Activated CD4-positive, alpha-beta memory T cell treated with anti-CD3 and anti-CD28 coated beads, Interleukin-2, amount 10 ng/mL, durations not matched to agents 7 days and 5 days (primary cell): ENCODE measurements at regions not wholly inside any gene's neighbourhood (a gene's known extent, or its start where the extent isn't known, plus 50 kb on each side); places are given as distances from the start of the nearest gene placed in this dataset.

Source experiments
- CTCF ChIA-PET: fragments of 350-600 bp; sonication (Branson Sonifier 250); formaldehyde crosslinking; loops from one replicate; lab custom pipeline; 2021; ENCODE audit warnings: antibody characterized with exemption, inconsistent platforms; lab: Charles Lee
- POLR2A ChIA-PET: fragments of 350-600 bp; sonication (Branson Sonifier 250); formaldehyde crosslinking; loops from one replicate; lab custom pipeline; 2021; ENCODE audit warnings: antibody characterized with exemption; lab: Charles Lee
- DNase-seq: peaks from one replicate; pipeline ENCODE4 v3.0.0-alpha.2; 2020
- H3K27ac Mint-ChIP-seq: one replicate; pipeline ENCODE4 v1.8.0; 2021; ENCODE audit warnings: mild to moderate bottlenecking, mixed read lengths
- H3K27me3 Mint-ChIP-seq: one replicate; pipeline ENCODE4 v1.8.0; 2021; ENCODE audit warnings: mixed read lengths
- H3K36me3 Mint-ChIP-seq: one replicate; pipeline ENCODE4 v1.8.0; 2021; ENCODE audit warnings: low read depth, mixed read lengths
- H3K4me1 Mint-ChIP-seq: one replicate; pipeline ENCODE4 v1.8.0; 2021; ENCODE audit warnings: mixed read lengths
- H3K4me3 Mint-ChIP-seq: one replicate; pipeline ENCODE4 v1.8.0; 2021; ENCODE audit warnings: mild to moderate bottlenecking, mixed read lengths
- H3K9me3 Mint-ChIP-seq: one replicate; pipeline ENCODE4 v1.8.0; 2021; ENCODE audit warnings: mixed read lengths

DNA sequence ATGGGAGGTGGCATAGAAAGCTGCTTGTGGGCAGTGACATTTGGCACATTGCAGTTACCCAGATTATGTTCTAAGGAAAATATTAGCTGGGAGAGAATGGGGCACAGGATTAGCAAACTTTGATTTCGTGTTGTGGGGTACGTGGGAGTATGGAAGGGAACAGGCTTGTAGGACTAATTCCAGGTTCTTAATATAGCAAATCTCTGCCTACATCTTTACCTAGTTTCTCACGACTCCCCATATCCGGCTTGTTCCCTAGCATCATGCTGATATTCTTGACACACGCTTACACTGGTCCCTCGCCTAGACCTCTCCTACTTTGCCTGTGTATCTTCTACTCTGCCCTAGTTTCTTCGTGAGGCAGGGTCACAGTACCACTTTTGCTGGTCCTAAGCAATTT, 293.9 kb upstream of the PLXNA2 start:
- CTCF ChIA-PET: no interaction called here
- no peak for DNase-seq
- Mint-ChIP-seq H3K9me3 (no peaks in the 10 kb centered on the region), H3K4me1 (no peaks in the 10 kb centered on the region), H3K27me3 (no peaks in the 10 kb centered on the region), H3K27ac (no peak overlapping the region), H3K4me3 (no peak overlapping the region), H3K36me3 (no peaks in the 10 kb centered on the region)
- POLR2A ChIA-PET: no interaction called here

DNA sequence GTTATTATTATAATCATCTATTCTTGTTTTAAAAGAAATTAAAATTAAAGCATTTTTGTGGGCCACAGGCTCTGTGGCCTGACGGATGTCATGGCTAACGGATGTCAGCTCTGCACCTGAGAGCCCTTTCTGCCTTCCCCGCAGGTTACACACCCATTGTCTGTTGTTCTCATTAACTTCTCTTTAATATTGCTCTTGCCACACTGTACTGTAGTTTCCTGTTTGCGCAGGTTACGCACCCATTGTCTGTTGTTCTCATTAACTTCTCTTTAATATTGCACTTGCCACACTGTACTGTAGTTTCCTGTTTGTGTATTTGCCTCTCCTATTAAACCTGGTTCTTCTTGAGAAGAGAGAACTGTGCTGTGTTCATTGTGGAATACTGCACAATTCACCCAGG, 294.4 kb upstream of the PLXNA2 start:
- Mint-ChIP-seq H3K27ac (no peak overlapping the region), H3K36me3 (no peaks in the 10 kb centered on the region), H3K9me3 (no peaks in the 10 kb centered on the region), H3K4me3 (no peak overlapping the region), H3K4me1 (no peaks in the 10 kb centered on the region), H3K27me3 (no peaks in the 10 kb centered on the region)
- ChIA-PET CTCF (no interaction called here), POLR2A (no interaction called here)
- no peak for DNase-seq

DNA sequence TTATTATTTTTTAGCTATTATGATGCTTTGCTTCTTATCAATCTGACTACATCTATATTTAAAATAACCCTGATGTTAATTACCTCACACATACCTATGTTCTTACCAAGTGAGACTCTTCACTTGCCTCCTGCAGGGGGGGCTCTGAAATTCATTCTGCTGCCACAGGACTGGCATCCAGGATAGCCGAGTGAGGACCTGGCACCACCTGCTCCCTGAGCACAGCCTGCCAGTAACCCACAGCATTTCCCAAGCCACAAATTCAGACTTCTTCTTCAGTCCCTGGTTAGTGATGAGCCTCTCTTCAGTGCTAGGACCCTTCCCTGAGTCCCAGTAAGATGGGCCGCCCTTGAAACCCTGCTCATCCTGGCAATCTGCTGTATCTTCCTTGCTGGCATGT, 296.5 kb upstream of the PLXNA2 start:
- Mint-ChIP-seq H3K27ac (no peak overlapping the region), H3K9me3 (no peaks in the 10 kb centered on the region), H3K36me3 (no peaks in the 10 kb centered on the region), H3K4me3 (no peak overlapping the region), H3K27me3 (no peaks in the 10 kb centered on the region), H3K4me1 (no peaks in the 10 kb centered on the region)
- POLR2A ChIA-PET: no interaction called here
- no peak for DNase-seq
- CTCF ChIA-PET: no interaction called here

DNA sequence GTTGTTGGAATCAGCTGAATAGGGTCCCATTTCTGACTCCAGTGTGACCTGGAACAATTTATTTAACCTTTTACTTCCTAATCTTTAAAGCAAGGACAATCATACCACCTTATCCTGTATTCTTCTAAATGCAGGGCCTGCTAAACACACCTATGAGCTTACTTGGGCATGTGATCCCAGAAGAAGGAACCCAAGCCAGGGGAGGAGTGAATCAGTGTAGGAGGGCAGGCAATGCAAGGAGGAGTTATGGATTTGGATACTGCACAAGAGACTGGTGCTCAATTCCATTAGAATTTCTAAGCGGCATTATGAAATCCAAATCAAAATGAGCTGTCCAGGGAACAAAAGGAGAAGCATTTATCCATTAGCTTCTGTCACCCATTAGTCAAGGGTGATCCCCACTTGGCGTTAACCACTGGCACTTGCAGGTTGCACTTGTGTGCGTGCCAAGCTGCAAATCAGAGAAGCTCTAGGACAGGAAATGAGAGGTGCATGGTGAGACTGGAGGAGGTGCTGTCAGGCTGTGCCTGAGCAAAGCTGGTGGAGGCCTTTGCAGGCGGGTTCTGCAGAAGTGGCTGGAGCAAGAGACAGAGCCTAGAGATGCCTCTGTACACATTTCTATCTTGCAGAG, 297.2 kb upstream of the PLXNA2 start:
- ChIA-PET POLR2A (no interaction called here), CTCF (no interaction called here)
- DNase-seq: no peak
- Mint-ChIP-seq H3K36me3 (no peaks in the 10 kb centered on the region), H3K4me1 (no peaks in the 10 kb centered on the region), H3K9me3 (no peaks in the 10 kb centered on the region), H3K4me3 (no peak overlapping the region), H3K27me3 (no peaks in the 10 kb centered on the region), H3K27ac (no peak overlapping the region)

DNA sequence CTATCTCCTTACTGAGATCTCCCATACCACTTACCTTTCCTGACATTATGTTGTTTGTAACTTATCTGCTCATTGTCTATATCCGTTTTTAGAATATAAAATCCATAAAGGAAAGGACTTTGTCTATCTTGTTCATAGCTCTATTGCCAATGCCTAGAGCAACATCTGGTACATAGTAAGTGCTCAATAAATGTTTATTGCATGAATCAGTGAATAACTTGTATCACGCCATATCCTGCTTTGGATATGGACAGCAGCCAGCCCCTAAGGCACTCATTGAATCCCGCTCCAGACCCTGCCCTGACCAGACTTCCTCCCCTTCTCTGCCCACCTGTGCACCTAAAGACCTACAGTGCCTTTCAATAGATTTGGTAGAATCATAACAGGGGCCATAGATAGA, 298.1 kb upstream of the PLXNA2 start:
- no peaks in the 10 kb centered on the region for H3K9me3 Mint-ChIP-seq
- no peaks in the 10 kb centered on the region for H3K27me3 Mint-ChIP-seq
- H3K36me3 Mint-ChIP-seq: no peaks in the 10 kb centered on the region
- no peak overlapping the region for H3K4me3 Mint-ChIP-seq
- POLR2A ChIA-PET: no interaction called here
- H3K27ac Mint-ChIP-seq: no peak overlapping the region
- CTCF ChIA-PET: no interaction called here
- no peaks in the 10 kb centered on the region for H3K4me1 Mint-ChIP-seq
- DNase-seq: no peak

DNA sequence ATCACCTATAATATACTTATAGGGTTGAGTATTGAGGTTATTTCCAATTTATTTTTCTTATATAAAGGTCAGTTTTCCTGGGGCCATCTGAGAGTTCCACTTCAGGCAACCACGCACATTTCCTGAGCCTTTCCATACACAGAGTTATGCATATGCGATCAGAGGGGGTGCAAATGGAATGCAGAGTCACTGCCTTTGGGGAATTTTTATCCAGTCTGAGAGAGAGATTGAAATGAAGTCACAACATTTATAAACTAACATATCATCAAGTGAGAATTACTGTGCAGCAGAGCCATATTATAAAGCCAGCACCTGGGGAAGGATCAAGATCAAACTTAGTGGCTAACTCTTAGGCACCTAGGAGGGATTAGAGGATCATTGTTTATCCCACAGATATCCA, 299.9 kb upstream of the PLXNA2 start:
- no peaks in the 10 kb centered on the region for H3K27me3 Mint-ChIP-seq
- H3K9me3 Mint-ChIP-seq: no peaks in the 10 kb centered on the region
- no peak overlapping the region for H3K27ac Mint-ChIP-seq
- no peaks in the 10 kb centered on the region for H3K36me3 Mint-ChIP-seq
- DNase-seq: no peak
- ChIA-PET POLR2A (no interaction called here), CTCF (no interaction called here)
- no peaks in the 10 kb centered on the region for H3K4me1 Mint-ChIP-seq
- no peak overlapping the region for H3K4me3 Mint-ChIP-seq

DNA sequence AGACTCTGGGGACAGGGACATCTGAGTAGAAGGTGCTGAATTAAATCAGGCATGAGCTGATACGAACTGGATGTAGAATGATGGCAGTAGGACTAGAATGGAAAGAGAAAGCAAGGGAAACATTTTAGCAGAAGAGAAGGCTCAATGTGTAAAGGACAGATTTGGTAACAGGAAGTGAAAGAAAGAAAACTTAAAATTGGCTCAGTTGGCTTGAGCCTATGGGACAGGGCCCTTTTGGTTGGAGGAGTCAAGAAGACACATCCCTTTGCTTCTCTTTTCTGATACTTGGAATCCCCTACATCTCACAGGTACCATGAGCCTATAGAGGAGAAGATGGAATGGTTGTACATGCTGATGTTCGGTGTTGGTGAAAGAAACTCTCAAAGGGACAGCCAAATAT, 300.6 kb upstream of the PLXNA2 start:
- no peaks in the 10 kb centered on the region for H3K27me3 Mint-ChIP-seq
- CTCF ChIA-PET: no interaction called here
- H3K36me3 Mint-ChIP-seq: no peaks in the 10 kb centered on the region
- H3K4me1 Mint-ChIP-seq: no peaks in the 10 kb centered on the region
- H3K9me3 Mint-ChIP-seq: no peaks in the 10 kb centered on the region
- DNase-seq: no peak
- POLR2A ChIA-PET: no interaction called here
- no peak overlapping the region for H3K27ac Mint-ChIP-seq
- no peak overlapping the region for H3K4me3 Mint-ChIP-seq

DNA sequence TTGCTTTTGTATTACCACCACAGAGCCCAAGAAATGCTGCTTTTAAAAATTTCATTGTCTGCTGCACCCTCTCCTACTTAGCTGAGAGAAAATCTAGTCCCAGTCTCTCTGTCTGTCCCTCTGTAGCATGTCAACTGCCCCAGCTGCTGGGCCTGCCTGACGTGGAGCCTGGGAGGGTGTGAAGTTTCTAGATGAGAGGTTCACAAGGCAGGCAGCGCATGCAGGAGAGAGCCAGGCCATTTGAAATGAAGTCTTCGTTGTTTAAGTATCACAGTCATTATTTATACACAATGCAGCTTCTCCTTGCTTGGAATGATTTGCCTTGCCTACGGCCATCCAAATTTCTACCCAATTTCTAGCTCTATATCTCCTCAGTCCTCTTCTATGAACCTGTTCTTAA, 306.8 kb upstream of the PLXNA2 start:
- DNase-seq: no peak
- H3K9me3 Mint-ChIP-seq: no peaks in the 10 kb centered on the region

DNA sequence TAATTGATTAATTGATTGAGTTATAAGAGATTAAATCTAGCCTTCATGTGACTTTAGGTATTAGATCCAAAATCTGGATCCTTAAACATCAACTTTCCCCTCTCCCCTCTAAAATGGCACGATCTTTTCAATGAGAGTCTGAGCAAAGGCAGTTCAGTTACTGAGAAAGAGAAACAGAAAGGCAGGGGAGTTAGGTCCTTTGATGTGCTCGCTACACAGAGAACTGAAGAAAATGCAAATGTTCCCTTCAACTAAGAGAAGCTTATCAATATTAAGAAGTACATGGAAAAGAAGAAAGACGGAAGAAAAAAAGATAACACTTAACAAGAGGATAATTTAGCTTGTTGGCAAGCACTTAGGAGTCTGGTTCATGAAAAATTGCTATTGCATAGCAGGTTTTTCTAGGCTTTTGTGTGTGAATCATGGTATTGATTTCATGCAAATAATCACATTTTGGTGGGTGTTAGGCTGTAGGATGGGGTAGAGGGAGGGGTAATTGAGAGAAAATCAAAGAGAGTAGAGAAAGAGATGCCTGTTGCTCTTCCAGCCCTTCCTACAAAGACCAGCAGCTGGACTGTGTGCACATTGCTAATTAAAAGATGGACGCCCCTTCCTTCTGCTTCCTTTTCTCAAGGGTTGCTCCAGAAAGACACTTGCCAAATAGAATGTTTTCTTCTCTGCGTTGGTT, 307.6 kb upstream of the PLXNA2 start:
- Mint-ChIP-seq H3K27me3 (no peaks in the 10 kb centered on the region), H3K27ac (no peak overlapping the region), H3K36me3 (no peaks in the 10 kb centered on the region), H3K4me1 (no peaks in the 10 kb centered on the region), H3K9me3 (no peaks in the 10 kb centered on the region), H3K4me3 (no peak overlapping the region)
- ChIA-PET CTCF (no interaction called here), POLR2A (no interaction called here)
- no peak for DNase-seq

More for the DNA sequence above, 306.8 kb upstream of the PLXNA2 start:
- POLR2A ChIA-PET: no interaction called here
- CTCF ChIA-PET: no interaction called here
- H3K27me3 Mint-ChIP-seq: no peaks in the 10 kb centered on the region
- no peaks in the 10 kb centered on the region for H3K36me3 Mint-ChIP-seq
- H3K4me1 Mint-ChIP-seq: no peaks in the 10 kb centered on the region
- H3K4me3 Mint-ChIP-seq: no peak overlapping the region
- no peak overlapping the region for H3K27ac Mint-ChIP-seq

DNA sequence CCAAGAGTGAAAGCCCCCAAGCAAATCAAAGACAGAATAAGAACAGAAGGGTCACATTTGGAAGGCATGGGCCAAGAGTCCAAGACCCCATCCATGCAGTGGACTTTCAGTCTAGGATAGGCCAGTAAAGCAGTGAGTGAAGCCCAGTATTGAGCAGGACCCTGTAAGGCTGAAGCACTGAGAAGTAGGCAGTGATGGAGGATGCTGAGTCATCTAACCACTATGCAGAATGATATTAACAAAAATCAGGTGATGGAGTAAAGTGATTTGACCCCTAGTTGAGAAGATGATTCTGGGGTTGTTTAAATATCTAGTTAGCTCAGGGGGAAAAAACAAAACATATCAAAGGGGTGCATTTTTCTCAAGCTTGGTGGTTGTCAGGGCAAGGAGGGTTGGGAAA, 308.7 kb upstream of the PLXNA2 start:
- DNase-seq: no peak
- POLR2A ChIA-PET: no interaction called here
- H3K9me3 Mint-ChIP-seq: no peaks in the 10 kb centered on the region
- no peak overlapping the region for H3K4me3 Mint-ChIP-seq
- no peaks in the 10 kb centered on the region for H3K36me3 Mint-ChIP-seq
- no peaks in the 10 kb centered on the region for H3K27me3 Mint-ChIP-seq
- CTCF ChIA-PET: no interaction called here
- H3K27ac Mint-ChIP-seq: no peak overlapping the region
- no peaks in the 10 kb centered on the region for H3K4me1 Mint-ChIP-seq

DNA sequence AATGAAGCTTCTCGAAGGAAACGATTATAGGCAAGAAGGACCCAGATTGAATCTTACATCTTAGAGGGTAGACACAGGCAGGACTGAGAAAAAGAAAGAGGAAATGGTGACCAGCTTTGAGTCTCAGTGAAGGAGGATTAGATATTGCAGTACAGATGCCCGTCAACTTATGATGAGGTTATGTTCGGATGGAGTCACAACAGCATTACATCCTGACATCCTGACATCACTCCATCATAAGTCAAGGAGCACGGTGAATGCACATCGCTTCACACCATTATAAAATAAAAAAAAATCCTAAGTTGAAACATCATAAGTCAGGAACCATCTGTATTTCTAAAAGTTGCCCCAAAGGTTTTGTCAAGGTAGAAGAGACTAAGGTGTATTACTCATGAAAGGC, 312.3 kb upstream of the PLXNA2 start:
- Mint-ChIP-seq H3K27ac (no peak overlapping the region), H3K4me1 (no peaks in the 10 kb centered on the region), H3K9me3 (no peaks in the 10 kb centered on the region), H3K36me3 (no peaks in the 10 kb centered on the region), H3K4me3 (no peak overlapping the region), H3K27me3 (no peaks in the 10 kb centered on the region)
- ChIA-PET CTCF (interaction anchor here (0.7 kb wide), 1 partner anchor 243 kb away, joined by 3 read pairs; no protein-coding TSS in a partner anchor), POLR2A (no interaction called here)
- DNase-seq: no peak

DNA sequence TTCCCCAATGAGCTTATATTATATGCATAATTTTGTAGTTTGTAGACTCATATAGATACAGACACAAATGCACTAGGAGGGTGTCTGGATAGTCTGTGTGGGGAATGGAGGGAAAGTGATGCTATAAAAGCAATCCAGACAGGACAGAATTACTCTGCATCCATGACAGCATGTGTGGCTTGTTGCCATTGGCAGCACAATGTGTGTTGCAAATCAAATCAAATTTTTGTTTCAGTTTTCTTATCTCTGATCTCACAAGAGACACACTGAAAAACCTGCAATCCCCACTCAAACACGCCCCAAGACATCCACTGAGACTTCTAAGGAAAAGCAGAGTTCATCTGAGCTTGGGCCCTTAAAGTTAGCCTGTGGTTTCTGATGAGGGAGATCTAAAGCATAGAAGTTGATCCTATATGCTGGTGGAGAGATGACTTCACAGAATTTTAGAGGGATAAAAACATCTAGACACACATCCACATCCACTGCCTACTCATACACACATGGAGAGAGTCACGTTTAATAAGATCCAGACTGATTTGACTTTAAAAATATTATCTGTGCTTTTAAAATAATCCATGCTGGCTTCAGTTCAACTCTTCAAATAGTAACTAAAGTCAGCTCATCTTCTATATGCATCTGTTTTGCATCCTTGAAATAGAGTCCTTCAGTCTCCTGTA, 313.0 kb upstream of the PLXNA2 start:
- no peaks in the 10 kb centered on the region for H3K27me3 Mint-ChIP-seq
- no peak overlapping the region for H3K27ac Mint-ChIP-seq
- POLR2A ChIA-PET: no interaction called here
- CTCF ChIA-PET: interaction anchor here (0.7 kb wide), 1 partner anchor 244 kb away, joined by 3 read pairs; no protein-coding TSS in a partner anchor
- H3K36me3 Mint-ChIP-seq: no peaks in the 10 kb centered on the region
- H3K4me3 Mint-ChIP-seq: no peak overlapping the region
- no peak for DNase-seq
- H3K4me1 Mint-ChIP-seq: no peaks in the 10 kb centered on the region
- no peaks in the 10 kb centered on the region for H3K9me3 Mint-ChIP-seq

DNA sequence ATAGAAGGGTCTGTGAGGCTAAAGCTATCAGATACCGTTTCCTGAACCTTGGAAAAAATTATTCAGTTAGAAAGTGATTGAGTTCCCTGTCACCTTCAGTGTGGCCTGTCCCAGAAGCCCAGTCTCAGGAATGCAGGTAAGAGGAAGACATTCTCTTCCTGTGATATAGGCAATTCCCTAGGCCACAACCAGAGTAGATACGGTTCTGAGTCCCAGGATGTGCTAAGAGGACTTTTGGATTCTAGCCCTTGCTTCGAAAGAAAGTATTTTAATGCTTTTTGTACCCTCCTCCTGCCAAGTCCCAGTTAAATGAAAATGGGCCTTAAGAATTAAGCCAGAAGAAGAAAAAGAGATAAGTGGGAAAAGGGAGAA, 313.5 kb upstream of the PLXNA2 start:
- no peaks in the 10 kb centered on the region for H3K9me3 Mint-ChIP-seq
- POLR2A ChIA-PET: no interaction called here
- no peak for DNase-seq

More for the DNA sequence above, 313.5 kb upstream of the PLXNA2 start:
- H3K4me1 Mint-ChIP-seq: no peaks in the 10 kb centered on the region
- H3K27ac Mint-ChIP-seq: no peak overlapping the region
- no peaks in the 10 kb centered on the region for H3K36me3 Mint-ChIP-seq
- no peak overlapping the region for H3K4me3 Mint-ChIP-seq
- CTCF ChIA-PET: no interaction called here
- no peaks in the 10 kb centered on the region for H3K27me3 Mint-ChIP-seq
